ENCODE measurements at regions not wholly inside any gene's neighbourhood (a gene's known extent, or its start where the extent isn't known, plus 50 kb on each side); places are given as distances from the start of the nearest gene placed in this dataset.
"Not testable (repeated sequence)": the region's sequence is repeated elsewhere in the genome, so short reads cannot be mapped to it uniquely, and the experiment has no call there.

DNA sequence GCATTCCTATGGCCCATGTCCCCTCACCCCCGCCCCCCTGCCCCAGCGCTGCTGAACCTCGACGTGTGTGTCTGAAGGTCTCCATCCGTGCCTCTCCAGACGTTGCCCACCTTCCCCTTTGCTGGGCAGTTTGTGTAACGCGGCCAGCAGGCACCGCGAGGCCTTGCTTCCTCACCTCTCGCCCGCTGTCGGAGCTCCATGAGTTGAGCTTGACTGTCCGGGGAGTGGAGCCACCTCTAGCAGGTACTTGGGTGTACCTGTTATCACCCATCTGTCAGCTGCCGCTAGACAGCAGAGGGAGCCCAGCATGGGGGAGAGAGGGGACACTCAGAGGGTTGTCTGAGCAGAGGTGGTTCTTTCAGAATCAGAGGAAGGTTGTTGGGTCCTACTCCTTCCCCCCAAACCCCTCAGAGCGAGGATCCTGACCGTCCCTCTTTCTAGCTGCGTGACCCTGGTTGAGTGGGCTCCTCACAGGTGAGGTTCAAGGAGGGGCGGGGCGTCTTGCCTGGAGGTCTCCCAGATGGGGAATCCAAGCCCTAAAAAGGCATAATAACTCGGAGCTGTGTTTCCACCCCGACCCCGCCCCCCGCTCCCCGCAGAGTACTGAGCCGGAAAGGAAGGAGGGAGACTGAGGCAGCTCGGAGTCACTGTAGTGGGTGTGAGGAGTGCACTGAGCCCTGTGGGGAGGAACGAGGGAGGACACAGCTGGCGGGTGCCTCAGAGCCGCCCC lies 184.7 kb downstream of the C9orf50 start:
- DNase-seq (ENCODE audit: low spot score) = no peak

DNA sequence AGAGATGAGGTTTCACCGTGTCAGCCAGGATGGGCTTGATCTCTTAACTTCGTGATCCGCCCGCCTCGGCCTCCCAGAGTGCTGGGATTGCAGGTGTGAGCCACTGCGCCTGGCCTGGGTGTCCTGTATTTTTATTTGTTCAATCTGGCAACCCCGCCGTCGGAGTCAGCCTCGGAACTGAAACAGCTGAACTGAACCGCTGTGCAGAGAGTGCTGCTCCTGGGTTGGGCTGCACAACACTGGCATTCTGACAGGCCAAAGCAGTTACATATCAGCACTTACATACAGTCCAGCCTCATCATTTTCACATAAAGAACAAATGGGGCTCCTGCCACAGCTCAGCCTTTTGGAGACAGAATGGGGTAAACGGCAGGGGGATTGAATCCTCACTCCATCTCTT lies 185.6 kb downstream of the C9orf50 start:
- DNase-seq (ENCODE audit: low spot score) = no peak

DNA sequence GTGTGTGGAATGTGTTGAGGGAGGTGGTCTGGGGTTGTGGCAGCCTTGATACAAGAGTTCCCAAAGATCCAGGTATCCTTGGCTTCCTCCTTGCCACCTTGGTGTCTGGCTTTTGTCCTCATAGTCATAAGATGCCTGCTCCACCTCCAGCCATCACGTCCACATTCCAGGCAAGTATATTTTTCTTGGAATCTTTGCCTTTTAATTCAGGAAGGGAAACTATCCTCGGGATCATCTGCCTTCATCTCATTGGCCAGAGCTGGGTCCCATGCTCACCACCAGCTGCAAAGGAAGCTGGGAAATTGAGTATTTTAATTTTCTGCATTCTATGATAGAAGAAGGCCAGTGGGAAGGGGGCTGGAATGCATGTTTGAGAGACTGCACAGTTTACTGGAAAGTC lies 186.7 kb downstream of the C9orf50 start:
- no peak for DNase-seq (ENCODE audit: low spot score)

DNA sequence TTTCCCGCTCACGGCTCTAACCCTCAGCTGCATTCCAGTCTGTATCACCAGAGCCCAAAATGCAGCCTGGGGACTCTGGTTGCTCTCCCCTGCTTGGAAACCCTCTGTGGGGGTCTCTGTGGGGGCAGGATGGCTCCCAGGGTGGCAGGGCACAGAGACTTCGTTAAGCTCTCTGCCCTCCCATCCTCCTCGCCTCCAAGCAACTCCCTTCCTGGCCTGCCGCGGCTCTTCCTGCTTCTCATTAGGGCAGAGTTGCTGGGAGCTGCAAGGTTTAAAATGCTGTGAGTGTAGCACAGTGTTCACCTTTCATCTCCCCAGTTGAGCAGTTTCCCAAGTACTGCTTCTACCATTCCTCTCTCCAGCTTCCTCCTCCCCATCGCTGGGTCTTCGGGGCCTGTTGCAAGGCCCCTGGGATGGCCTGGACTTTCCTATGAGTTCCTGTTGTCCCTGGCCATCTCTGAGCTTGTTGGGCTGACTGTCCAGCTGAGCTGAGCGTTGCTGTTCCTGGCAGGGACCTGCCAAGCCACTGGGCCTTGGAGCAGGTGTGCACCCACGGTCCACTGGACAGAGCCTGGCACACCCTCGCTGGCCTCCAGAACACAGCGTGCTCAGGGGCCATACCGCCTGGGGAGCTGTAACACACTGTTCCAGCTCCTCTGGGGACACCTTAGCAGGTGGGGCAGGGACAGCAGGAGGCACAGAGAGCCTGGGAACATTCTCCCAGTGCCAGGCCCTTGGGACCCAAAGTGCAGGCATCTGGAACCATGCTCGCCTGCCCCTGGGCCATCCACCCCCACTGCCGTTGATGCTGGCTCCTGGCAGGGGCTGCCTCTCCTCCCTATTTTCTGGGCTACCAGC lies 188.4 kb downstream of the C9orf50 start:
- no peak for DNase-seq (ENCODE audit: low spot score)

DNA sequence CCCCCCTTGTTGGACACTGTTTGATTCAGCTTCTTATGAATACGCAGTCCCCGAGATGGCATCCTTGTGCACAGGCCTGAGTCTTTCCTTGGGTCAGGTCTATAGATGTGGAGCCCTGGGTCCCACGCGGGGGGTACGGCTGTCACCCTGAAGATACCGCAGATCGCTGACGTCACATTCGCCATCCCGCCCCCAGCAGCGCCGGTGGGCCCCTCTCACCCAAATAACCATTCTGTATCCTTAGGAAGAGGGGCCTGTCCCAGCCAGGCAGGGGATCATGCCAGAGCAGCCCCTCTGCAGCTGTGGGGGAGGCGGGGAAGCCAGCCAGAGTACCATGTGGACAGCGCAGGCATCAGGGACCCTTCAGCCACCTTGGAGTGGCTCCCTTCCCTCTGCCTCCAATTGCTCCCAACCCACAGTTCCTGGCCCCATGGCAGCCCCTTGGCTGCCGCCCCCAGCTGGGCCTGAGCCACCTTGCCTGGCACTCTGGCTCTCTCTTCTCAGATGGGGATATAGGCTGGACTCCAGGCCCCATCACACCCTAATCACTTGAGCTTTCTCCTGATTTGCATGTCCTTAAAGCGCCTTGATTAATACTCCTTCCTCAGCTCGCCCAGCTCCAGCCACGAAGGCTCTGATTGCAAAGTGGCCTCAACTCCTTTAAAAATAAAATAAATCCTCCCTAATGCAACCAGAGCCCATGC lies 189.8 kb downstream of the C9orf50 start:
- no peak for DNase-seq (ENCODE audit: low spot score)

DNA sequence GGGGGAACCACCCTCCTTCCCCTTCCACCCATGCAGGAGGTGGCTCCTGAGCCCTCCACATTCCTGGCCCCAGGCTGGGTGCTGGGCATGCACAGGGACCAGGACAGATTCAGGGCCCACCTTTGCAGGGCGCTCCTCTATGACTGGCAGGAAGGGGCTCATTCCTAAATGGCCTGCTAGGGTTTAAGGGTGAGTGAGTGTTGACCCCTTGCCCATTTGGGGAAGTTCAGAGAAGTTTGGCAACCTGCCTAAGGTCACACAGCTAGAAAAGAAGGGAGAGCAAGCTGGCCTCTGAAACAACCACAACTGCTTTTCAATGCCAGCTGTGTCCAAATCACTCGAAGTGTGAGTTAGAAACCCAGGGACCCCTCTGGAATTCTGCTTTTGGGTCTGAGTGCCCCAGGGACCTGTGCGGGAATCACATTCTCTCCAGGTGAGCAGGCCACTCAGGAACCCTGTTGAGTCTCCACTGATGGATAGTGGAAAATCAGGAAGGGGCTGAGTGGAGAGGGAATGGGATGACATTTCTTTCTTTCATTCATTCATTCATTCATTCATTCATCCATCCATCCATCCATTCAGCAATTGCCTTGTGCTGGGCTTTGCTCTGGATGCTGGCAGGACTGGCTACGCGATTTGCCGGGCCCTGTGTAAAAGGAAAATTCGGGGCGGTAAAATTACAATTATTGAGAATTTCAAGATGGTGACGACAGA lies 191.9 kb downstream of the C9orf50 start:
- DNase-seq (ENCODE audit: low spot score) = no peak

DNA sequence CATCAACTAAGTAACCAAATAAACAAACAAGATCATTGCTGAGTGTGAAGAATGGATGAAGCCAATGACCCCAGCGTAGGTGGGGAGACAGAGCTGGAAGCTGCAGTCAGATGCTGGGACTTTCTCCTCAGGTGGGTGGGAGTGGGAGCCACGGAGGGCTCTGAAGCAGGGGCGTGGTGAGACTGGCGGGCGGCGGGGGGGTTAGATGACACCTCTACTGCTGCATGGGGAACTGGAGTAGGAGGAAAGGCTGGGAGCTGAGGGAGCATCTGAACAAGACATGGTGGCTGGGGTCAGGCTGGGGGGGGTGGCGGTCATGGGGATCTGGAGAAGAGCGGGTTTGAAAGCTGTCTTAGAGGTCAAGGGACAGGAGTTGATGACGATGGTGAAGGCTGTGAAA lies 193.8 kb downstream of the C9orf50 start:
- no peak for DNase-seq (ENCODE audit: low spot score)

DNA sequence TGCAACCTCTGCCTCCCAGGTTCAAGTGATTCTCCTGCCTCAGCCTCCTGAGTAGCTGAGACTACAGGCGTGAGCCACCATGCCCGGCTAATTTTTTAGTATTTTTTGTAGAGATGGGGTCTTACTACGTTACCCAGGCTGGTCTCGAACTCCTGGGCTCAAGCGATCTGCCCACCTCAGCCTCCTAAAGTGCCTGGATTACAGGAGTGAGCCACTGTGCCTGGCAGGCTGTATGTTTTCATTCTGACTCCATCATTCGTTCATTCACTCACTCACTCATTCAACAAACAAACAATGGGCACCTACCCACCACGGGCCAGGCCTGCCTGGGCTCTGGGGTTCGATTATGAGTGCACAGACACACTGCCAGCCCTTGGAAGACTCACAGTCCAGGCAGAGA lies 197.1 kb downstream of the C9orf50 start:
- not testable (repeated sequence) for DNase-seq (ENCODE audit: low spot score)

DNA sequence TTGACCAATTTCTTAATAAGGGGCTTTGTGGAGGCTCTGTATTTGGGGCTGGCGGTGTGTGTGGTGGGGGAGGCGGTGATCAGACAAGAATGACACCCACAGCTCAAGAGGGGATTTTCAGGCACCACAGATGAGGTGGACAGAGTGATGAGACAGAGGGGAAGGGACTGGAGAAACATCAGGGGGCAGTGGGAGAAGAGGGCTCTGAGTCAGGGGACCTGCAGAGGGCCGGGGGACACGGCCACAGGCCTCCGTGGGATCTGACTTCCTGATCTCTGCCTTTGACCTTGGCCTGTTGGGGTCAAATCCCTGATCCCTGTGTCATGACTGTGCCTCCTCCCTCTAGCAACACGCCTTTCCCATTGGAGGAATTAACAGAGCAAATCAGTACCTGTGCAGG lies 197.7 kb downstream of the C9orf50 start:
- DNase-seq (ENCODE audit: low spot score) = no peak

DNA sequence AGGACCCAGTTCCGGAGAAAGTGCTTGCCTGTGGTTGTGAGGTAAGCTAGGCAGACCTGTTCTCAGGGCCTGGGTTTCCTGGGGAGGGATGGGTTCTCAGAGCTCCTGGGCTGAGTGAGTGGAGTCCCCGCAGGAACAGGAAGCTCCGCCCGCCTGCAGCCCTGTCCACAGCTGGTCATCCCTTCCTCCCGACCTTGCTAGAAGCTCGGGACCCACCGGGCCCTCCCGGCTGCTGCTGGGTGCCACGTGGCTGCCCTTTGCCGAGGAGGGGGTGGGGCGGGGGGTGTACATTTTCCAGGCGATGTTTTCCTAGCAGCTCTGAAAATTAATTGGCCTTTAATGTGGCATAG lies 198.1 kb downstream of the C9orf50 start:
- no peak for DNase-seq (ENCODE audit: low spot score)

DNA sequence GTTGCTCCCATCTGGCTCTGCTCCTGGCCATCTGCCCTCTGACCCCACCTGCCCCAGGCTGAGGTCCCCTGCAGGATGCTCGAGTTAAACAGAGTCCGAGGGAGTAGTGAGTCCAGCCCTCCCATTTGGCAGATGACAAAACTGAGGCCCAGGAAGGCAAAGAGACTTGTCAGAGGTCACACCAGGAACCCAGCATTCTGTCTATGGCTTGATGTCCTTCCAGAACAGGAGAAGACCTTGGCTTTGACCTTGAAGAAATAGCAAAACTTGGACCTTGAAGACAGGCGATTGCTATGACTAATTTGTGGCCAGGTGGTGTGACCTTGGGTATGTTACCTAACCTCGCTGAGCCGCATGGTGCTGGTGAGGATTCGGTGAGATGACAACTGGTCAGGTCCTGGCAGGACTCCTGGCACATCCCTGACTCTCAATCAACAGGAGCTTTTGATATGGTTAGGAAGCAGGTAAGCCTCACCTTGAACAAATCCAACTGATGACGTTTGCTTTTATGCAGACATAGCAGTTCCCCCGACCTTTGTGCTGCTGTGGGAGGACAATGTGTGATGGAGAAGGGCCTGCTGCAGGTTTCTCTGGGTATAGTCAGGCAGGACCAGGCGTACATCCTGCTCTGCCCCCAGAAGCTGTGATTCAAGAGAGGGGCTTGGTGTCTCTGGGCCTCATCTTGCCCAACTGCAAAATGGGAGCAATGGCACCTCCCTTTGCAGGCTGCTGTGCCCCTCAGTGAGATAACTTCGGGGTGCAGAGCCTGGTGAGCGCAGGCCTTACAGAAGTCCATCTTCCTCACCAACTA lies 198.7 kb downstream of the C9orf50 start:
- DNase-seq (ENCODE audit: low spot score) = no peak

DNA sequence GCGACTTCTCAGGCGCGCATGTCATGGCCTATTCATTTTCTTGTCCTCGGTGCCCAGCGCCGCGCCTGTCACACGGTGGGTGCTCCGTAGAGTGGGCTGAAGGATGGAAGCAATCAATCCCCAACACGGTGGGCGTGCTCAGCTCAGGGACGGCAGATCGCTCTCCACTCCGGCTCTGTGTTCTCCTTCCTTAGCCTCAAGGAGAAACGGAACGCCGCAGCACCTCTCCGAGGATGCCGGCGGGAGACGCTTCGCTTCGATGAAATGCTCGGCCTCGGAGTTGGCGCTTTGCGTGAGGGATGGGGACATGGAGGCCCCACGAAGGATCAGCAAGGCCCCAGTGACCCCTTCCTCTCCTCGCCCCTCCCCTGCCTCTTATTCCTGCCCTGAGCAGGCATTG lies 199.5 kb downstream of the C9orf50 start:
- no peak for DNase-seq (ENCODE audit: low spot score)

DNA sequence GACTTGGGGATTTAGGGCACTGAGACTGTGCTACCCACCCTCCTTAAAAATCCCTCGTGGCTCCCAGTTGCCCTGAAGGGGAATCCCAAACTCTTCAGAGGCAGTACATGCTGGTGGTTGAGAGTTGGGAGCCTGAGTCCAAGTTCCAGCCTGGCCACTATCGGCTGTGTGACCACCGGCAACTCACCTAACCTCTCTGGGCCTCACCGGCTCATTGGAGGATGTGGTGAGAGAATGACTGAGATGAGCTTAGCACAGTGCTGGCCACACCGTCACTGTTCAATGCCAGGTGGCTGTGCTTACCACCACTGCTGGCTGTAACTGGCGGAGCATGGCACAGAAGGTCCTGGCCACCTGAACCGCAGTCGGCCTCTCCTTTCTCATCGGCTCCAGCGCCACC lies 200.2 kb downstream of the C9orf50 start:
- DNase-seq (ENCODE audit: low spot score) = no peak

DNA sequence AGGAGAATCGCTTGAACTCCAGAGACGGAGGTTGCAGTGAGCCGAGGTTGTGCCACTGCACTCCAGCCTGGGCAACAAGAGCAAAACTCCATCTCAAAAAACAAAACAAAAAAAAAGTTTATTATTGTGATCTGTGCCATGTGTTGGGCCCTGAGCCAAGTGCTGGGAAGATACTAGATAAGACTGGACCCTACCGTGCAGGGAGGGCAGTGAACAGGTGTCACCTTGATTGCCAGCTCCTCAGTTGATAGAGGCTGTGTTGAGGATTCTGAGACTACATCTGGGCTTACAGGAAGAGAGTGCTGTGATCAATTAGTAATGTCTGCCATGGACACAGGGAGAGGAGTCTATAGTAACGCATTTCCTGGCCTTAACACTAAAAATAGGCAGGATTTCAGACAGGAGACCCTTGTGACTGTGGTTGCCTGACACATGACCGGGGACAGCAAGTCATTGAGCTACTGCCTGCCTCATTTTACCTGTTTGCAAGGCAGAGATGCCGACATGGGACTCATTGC lies 201.5 kb downstream of the C9orf50 start:
- DNase-seq (ENCODE audit: low spot score) = no peak

DNA sequence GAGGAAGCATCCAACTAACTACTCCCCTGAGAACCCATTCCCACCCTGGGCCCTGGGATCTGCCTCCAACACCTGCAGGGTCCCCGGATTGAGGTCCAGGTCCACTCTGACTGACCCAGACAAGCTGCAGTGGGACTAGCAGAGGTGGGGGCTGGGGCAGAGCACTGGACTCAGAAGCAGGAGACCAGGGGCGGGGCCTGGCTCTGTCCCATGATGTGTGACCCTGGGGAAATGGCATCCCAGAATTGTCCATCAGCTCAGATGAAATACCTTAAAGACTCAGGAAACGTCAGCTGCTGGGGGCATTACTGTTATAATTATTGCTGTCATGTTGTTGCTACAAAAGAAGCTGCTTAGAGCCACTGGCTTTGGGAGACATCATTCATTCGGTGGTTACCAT lies 202.4 kb downstream of the C9orf50 start:
- DNase-seq (ENCODE audit: low spot score) = no peak

DNA sequence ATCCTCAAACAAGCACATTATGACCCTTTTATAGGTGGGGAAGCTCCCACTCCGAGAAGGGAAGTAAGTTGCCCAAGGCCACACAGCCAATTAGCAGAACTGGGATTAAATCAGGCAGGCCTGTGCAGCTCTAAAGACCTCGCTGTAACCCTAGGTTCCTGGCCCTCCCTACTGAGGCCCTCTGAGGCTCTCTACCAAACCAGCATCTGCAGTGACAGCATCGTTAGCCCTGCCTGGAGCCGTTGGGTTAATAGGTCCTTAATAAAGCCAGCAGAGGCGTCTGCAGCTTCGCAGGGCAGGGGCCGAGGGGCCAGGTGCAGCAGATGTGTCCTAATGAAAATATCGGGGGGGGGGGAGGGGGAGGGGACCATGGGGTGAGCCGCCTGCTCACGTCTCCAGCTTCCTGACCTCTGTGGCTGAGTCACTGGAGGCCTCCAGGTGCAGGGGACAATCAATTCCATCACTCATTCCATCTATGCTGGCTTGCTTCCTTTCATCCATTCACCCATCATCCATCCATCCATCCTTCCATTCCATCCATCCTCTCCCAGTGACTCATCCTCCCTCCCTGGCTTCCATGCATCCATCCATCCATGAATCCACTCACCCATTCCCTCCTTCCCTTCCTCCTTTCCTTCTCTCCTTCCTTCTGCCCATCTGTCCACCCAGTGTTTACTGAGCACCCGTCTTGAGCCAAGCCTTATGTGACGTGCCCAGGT lies 203.9 kb downstream of the C9orf50 start:
- DNase-seq (ENCODE audit: low spot score) = no peak

DNA sequence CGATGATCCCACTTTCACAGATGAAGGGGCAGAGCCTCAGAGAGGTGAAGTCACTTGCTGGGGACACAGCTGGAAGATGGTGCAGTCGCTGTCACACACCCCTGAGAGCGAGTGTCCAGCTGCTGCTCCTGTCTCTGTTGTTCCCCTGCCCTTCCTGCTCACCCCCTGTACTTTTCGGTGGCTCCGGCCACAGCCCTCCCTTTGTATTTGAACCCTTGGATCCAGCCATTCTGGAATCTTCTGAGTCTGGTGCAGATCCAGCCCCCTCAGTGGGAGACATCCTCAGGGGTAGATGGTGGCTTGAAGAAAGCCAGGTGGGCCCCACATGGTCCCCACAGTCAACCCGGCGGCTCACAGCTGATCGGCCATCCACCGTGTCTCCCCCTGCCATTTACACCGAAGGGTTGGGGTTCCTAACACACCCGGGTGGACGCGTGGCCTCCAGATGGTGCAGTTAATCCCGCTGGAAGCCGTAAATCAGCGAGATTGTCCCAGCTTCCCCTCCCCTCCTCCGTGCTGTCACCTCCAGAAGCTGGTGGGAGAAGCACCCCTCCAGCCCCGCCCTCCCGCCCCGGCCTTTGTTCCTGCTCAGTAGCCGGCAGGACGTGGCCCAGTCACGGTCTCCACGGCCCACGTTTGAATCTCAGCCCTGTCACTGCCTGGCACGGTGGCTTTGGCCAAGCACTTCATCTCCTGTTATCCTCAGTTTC lies 204.8 kb downstream of the C9orf50 start:
- no peak for DNase-seq (ENCODE audit: low spot score)

DNA sequence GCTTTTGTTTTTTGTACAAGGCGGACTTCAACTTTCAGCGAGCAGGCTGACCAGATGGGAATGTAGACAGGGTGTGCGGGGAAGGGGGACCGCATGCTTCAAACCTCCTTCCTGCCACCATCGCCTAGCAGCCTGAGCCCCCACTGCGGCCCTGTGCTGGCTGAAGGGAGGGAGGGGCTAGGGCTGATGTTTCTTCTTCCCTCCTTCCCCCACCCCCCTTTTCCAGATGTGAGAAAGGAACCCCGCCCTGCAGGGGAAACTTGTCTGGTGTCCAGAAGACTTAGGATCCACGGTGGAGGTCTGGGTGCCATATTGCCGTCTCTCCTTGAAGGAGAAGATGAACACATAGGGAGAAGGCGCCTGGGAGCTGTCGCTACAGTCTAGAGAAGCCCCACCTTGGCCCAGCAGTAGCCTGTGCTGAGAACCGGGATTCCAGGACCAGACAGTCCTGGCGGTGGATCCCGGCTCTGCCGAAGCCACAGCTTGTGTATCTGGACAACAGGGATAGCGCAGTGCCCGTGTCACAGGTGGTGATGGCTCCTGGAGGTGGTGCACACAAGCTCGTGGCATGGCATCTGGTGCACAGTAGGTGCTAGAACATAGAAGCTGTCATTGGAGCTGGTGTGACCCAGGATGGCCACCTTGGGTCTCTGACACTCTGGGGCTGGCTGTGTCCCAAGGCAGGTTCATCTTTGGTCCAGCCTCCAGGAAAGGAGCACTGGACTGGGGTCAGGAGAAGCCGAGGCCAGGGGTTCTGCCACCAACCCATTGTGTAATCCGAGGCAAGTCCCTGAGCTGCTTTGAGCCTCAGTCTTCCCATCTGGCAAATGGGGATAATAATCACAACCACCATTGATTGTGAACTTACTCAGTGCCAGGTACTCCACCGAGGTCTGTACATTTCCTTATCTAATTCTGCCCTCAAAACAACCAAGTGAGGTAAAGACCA lies 205.6 kb downstream of the C9orf50 start:
- DNase-seq (ENCODE audit: low spot score) = no peak
